WTC11 (cell line): ENCODE measurements at regions not wholly inside any gene's neighbourhood (a gene's known extent, or its start where the extent isn't known, plus 50 kb on each side); places are given as distances from the start of the nearest gene placed in this dataset.

ENCODE experiments used
- ATAC-seq: fragments of 200-7000 bp; cut with Tn5 transposase; 2 replicates; pipeline ENCODE4 v1.10.0; 2021; ENCODE audit warnings: mild to moderate bottlenecking, moderate library complexity
- CTCF ChIA-PET: fragments of 300-600 bp; sonication (Branson Sonifier 250); formaldehyde crosslinking; loops from one replicate; lab custom pipeline; 2021; ENCODE audit warnings: antibody characterized with exemption; lab: Charles Lee
- POLR2A ChIA-PET: fragments of 350-600 bp; sonication (Branson Sonifier 250); formaldehyde crosslinking; loops from one replicate; lab custom pipeline; 2021; ENCODE audit warnings: antibody characterized with exemption; lab: Charles Lee
- DNase-seq: peaks from one replicate; pipeline ENCODE4 v3.0.0; 2021; ENCODE audit warnings: low spot score
- H3K27ac Mint-ChIP-seq: 2 replicates; pipeline ENCODE4 v1.8.0; 2021; ENCODE audit warnings: mixed read lengths
- H3K27me3 Mint-ChIP-seq: 2 replicates; pipeline ENCODE4 v1.8.0; 2021; ENCODE audit warnings: low read depth, mild to moderate bottlenecking, moderate library complexity, mixed read lengths
- H3K36me3 Mint-ChIP-seq: 2 replicates; pipeline ENCODE4 v1.8.0; 2021; ENCODE audit warnings: mixed read lengths
- H3K4me1 Mint-ChIP-seq: 2 replicates; pipeline ENCODE4 v1.8.0; 2022; ENCODE audit warnings: mixed read lengths
- H3K4me3 Mint-ChIP-seq: 2 replicates; pipeline ENCODE4 v1.8.0; 2021; ENCODE audit warnings: mild to moderate bottlenecking, moderate library complexity, mixed read lengths
- H3K9me3 Mint-ChIP-seq: 2 replicates; pipeline ENCODE4 v1.8.0; 2021; ENCODE audit warnings: mixed read lengths
- ATF2 ChIP-seq: sonication (generic); formaldehyde crosslinking; IDR thresholded peaks from 2 replicates; pipeline ENCODE4 v1.8.1; 2022; ENCODE audit warnings: low read depth, missing genetic modification reagents, borderline replicate concordance
- CBFB ChIP-seq: sonication (generic); formaldehyde crosslinking; IDR thresholded peaks from 2 replicates; pipeline ENCODE4 v1.8.1; 2022; ENCODE audit warnings: mild to moderate bottlenecking, low read depth, missing genetic modification reagents
- E2F4 ChIP-seq: sonication (generic); formaldehyde crosslinking; IDR thresholded peaks from 2 replicates; pipeline ENCODE4 v1.8.1; 2022; ENCODE audit warnings: low read depth, mild to moderate bottlenecking, moderate library complexity, missing genetic modification reagents, borderline replicate concordance
- ELF4 ChIP-seq: sonication (generic); formaldehyde crosslinking; IDR thresholded peaks from 2 replicates; pipeline ENCODE4 v1.8.1; 2022; ENCODE audit warnings: low read depth, mild to moderate bottlenecking, moderate library complexity, missing genetic modification reagents
- ETV6 ChIP-seq: sonication (generic); formaldehyde crosslinking; IDR thresholded peaks from 2 replicates; pipeline ENCODE4 v1.8.1; 2022; ENCODE audit warnings: mild to moderate bottlenecking, missing genetic modification reagents
- FOXJ3 ChIP-seq: sonication (generic); formaldehyde crosslinking; IDR thresholded peaks from 2 replicates; pipeline ENCODE4 v1.9.0; 2021; ENCODE audit warnings: missing genetic modification reagents, mild to moderate bottlenecking, borderline replicate concordance
- FOXK1 ChIP-seq: sonication (generic); formaldehyde crosslinking; IDR thresholded peaks from 2 replicates; pipeline ENCODE4 v1.8.0; 2022; ENCODE audit warnings: mild to moderate bottlenecking, moderate library complexity, missing genetic modification reagents
- GTF2I ChIP-seq: fragments of 250-450 bp; sonication (Bioruptor Pico); conservative IDR thresholded peaks from 2 replicates; pipeline ENCODE4 v1.4.0; 2021; ENCODE audit warnings: mild to moderate bottlenecking
- KAT7 ChIP-seq: sonication (generic); formaldehyde crosslinking; IDR thresholded peaks from 2 replicates; pipeline ENCODE4 v1.8.1; 2023; ENCODE audit warnings: missing genetic modification reagents, mild to moderate bottlenecking, borderline replicate concordance
- RELA ChIP-seq: sonication (generic); formaldehyde crosslinking; IDR thresholded peaks from 2 replicates; pipeline ENCODE4 v1.8.1; 2022; ENCODE audit warnings: missing genetic modification reagents, mild to moderate bottlenecking, borderline replicate concordance
- TP53 ChIP-seq: sonication (generic); formaldehyde crosslinking; IDR thresholded peaks from 2 replicates; pipeline ENCODE4 v1.8.1; 2023; ENCODE audit warnings: mild to moderate bottlenecking, missing genetic modification reagents
- USF1 ChIP-seq: sonication (generic); formaldehyde crosslinking; IDR thresholded peaks from 2 replicates; pipeline ENCODE4 v1.8.0; 2022; ENCODE audit warnings: mild to moderate bottlenecking, missing genetic modification reagents
- ZMAT4 ChIP-seq: fragments of 250-450 bp; sonication (Bioruptor Pico); IDR thresholded peaks from 2 replicates; pipeline ENCODE4 v1.9.0; 2021; ENCODE audit warnings: mild to moderate bottlenecking
- ZNF263 ChIP-seq: sonication (generic); formaldehyde crosslinking; IDR thresholded peaks from 2 replicates; pipeline ENCODE4 v1.8.1; 2022; ENCODE audit warnings: low read depth, mild to moderate bottlenecking, moderate library complexity, missing genetic modification reagents
- TF ChIP-seq, protein P1 (sequence below): sonication (generic); formaldehyde crosslinking; IDR thresholded peaks from 2 replicates; pipeline ENCODE4 v1.8.1; 2023; ENCODE audit warnings: mild to moderate bottlenecking, missing genetic modification reagents
- TF ChIP-seq, protein P2 (sequence below): sonication (generic); formaldehyde crosslinking; IDR thresholded peaks from 2 replicates; pipeline ENCODE4 v1.8.1; 2022; ENCODE audit warnings: mild to moderate bottlenecking, moderate library complexity, missing genetic modification reagents
- TF ChIP-seq, protein P3 (sequence below): fragments of 250-450 bp; sonication (Bioruptor Pico); conservative IDR thresholded peaks from 2 replicates; pipeline ENCODE4 v1.9.0; 2021; ENCODE audit warnings: mild to moderate bottlenecking
- TF ChIP-seq, protein P4 (sequence below): sonication (generic); formaldehyde crosslinking; conservative IDR thresholded peaks from 2 replicates; pipeline ENCODE4 v1.8.1; 2022; ENCODE audit warnings: mild to moderate bottlenecking, missing genetic modification reagents
- TF ChIP-seq, protein P5 (sequence below): sonication (generic); formaldehyde crosslinking; IDR thresholded peaks from 2 replicates; pipeline ENCODE4 v1.8.0; 2023; ENCODE audit warnings: mild to moderate bottlenecking, missing genetic modification reagents

GRCh38 chr4:157999723-158000122 lies 173.1 kb downstream of the GASK1B start:
- H3K9me3 Mint-ChIP-seq = no peaks in the 10 kb centered on the region
- TF ChIP-seq RELA (CRISPR knock-in tag) (no peak), ZNF263 (no peak), FOXJ3 (CRISPR knock-in tag) (no peak), ELF4 (no peak), TP53 (CRISPR knock-in tag) (no peak), ATF2 (no peak), USF1 (CRISPR knock-in tag) (no peak)
- no peak overlapping the region for H3K27ac Mint-ChIP-seq
- CTCF ChIA-PET = no interaction called here
- no peaks in the 10 kb centered on the region for H3K36me3 Mint-ChIP-seq
- no peaks in the 10 kb centered on the region for H3K4me1 Mint-ChIP-seq
- no peaks in the 10 kb centered on the region for H3K27me3 Mint-ChIP-seq
- DNase-seq (no peak), ATAC-seq (no peak)
- no peak overlapping the region for H3K4me3 Mint-ChIP-seq
- POLR2A ChIA-PET = no interaction called here

DNA sequence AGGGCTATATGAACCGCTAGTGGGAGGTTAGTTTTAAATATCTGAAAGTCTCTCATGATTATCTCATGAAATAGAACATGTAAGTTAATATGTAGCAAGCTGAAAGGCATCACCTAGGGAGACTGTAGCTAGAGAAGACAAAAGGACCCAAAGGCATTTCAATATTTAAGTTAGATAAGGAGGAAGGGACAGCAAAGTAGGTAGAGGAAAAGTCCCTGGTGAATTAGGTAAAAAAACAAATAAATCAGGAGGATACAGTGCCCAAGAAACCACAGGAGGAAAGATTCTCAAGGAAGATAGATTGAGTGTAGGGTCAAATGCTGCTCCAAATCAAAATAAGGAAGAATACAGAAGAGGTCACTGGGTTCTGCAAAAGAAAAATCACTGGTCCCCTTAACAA lies 175.5 kb downstream of the GASK1B start:
- ATAC-seq = no peak
- no peak for DNase-seq
- H3K27ac Mint-ChIP-seq = no peak overlapping the region
- H3K4me3 Mint-ChIP-seq = no peak overlapping the region
- H3K27me3 Mint-ChIP-seq = no peaks in the 10 kb centered on the region
- ChIA-PET POLR2A (no interaction called here), CTCF (no interaction called here)
- H3K36me3 Mint-ChIP-seq = no peaks in the 10 kb centered on the region
- no peaks in the 10 kb centered on the region for H3K4me1 Mint-ChIP-seq
- H3K9me3 Mint-ChIP-seq = no peaks in the 10 kb centered on the region
- TF ChIP-seq CBFB (no peak), FOXK1 (CRISPR knock-in tag) (no peak), ETV6 (CRISPR knock-in tag) (no peak), GTF2I (CRISPR knock-in tag) (no peak), ZMAT4 (CRISPR knock-in tag) (no peak), E2F4 (CRISPR knock-in tag) (no peak), KAT7 (CRISPR knock-in tag) (no peak)
- TF ChIP-seq, protein P1, sequence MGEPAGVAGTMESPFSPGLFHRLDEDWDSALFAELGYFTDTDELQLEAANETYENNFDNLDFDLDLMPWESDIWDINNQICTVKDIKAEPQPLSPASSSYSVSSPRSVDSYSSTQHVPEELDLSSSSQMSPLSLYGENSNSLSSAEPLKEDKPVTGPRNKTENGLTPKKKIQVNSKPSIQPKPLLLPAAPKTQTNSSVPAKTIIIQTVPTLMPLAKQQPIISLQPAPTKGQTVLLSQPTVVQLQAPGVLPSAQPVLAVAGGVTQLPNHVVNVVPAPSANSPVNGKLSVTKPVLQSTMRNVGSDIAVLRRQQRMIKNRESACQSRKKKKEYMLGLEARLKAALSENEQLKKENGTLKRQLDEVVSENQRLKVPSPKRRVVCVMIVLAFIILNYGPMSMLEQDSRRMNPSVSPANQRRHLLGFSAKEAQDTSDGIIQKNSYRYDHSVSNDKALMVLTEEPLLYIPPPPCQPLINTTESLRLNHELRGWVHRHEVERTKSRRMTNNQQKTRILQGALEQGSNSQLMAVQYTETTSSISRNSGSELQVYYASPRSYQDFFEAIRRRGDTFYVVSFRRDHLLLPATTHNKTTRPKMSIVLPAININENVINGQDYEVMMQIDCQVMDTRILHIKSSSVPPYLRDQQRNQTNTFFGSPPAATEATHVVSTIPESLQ (CRISPR knock-in tag) = no peak
- TF ChIP-seq, protein P2, sequence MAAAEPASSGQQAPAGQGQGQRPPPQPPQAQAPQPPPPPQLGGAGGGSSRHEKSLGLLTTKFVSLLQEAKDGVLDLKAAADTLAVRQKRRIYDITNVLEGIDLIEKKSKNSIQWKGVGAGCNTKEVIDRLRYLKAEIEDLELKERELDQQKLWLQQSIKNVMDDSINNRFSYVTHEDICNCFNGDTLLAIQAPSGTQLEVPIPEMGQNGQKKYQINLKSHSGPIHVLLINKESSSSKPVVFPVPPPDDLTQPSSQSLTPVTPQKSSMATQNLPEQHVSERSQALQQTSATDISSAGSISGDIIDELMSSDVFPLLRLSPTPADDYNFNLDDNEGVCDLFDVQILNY (CRISPR knock-in tag) = no peak
- TF ChIP-seq, protein P3, sequence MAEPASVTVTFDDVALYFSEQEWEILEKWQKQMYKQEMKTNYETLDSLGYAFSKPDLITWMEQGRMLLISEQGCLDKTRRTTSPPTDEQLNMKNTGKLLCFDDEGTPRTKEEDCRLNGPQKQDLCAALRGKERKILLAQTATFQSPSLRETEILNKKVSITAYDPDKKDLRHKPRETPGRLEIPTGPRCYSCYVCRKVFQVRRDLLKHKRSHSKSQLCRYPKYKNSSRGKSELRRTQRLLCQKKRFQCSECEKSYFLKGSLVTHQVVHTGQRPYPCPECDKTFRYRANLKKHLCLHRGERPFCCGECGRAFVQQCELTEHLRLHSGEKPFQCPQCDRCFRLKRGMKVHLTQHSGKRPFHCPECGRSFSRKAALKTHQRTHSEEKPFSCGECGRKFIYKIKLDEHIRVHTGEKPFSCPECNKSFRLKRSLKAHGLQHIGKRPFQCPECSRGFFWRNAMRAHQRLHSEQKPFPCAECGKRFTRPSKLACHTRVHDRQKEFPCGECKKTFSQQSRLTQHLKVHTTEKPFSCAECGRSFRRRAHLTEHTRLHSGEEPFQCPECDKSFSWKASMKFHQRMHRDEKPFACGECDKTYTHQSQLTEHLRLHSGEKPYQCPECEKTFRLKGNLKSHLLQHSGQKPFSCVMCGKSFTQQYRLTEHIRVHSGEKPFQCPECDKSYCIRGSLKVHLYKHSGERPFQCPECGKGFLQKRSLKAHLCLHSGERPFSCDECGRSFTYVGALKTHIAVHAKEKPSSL (CRISPR knock-in tag) = no peak
- TF ChIP-seq, protein P4, sequence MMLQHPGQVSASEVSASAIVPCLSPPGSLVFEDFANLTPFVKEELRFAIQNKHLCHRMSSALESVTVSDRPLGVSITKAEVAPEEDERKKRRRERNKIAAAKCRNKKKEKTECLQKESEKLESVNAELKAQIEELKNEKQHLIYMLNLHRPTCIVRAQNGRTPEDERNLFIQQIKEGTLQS (CRISPR knock-in tag) = no peak
- TF ChIP-seq, protein P5, sequence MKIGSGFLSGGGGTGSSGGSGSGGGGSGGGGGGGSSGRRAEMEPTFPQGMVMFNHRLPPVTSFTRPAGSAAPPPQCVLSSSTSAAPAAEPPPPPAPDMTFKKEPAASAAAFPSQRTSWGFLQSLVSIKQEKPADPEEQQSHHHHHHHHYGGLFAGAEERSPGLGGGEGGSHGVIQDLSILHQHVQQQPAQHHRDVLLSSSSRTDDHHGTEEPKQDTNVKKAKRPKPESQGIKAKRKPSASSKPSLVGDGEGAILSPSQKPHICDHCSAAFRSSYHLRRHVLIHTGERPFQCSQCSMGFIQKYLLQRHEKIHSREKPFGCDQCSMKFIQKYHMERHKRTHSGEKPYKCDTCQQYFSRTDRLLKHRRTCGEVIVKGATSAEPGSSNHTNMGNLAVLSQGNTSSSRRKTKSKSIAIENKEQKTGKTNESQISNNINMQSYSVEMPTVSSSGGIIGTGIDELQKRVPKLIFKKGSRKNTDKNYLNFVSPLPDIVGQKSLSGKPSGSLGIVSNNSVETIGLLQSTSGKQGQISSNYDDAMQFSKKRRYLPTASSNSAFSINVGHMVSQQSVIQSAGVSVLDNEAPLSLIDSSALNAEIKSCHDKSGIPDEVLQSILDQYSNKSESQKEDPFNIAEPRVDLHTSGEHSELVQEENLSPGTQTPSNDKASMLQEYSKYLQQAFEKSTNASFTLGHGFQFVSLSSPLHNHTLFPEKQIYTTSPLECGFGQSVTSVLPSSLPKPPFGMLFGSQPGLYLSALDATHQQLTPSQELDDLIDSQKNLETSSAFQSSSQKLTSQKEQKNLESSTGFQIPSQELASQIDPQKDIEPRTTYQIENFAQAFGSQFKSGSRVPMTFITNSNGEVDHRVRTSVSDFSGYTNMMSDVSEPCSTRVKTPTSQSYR (CRISPR knock-in tag) = no peak
